K562 (cell line): ENCODE measurements at regions not wholly inside any gene's neighbourhood (a gene's known extent, or its start where the extent isn't known, plus 50 kb on each side); places are given as distances from the start of the nearest gene placed in this dataset.

Experiments
- ATF7 ChIP-seq: fragments of 450-650 bp; IDR thresholded peaks from 2 replicates; pipeline ENCODE4 v1.7.1; 2014; ENCODE audit warnings: mild to moderate bottlenecking, moderate library complexity
- CEBPB ChIP-seq: fragments of 450-650 bp; IDR thresholded peaks from 2 replicates; pipeline ENCODE4 v1.6.1; 2016; ENCODE audit warnings: missing genetic modification characterization, missing compliant biosample characterization
- MED1 ChIP-seq: sonication (generic); formaldehyde crosslinking; IDR thresholded peaks from 2 replicates; pipeline ENCODE4 v1.8.1; 2023; ENCODE audit warnings: missing genetic modification reagents, borderline replicate concordance
- NR2C1 ChIP-seq, 2 experiments: fragments of 450-650 bp; IDR thresholded peaks; 2 replicates each; pipeline ENCODE4 v1.6.1; 2017; ENCODE audit warnings: mild to moderate bottlenecking in 2 of 2, antibody characterized with exemption in 1 of 2, inconsistent platforms in 1 of 2, missing compliant biosample characterization in 1 of 2, missing genetic modification characterization in 1 of 2
- RBM39 ChIP-seq: fragments of 200-400 bp; formaldehyde crosslinking; optimal IDR thresholded peaks from 2 replicates; pipeline ENCODE3; 2018; ENCODE audit warnings: low read depth, low read length
- ZNF75A ChIP-seq: fragments of 450-650 bp; formaldehyde crosslinking; IDR thresholded peaks from 2 replicates; pipeline ENCODE4 v1.4.0; 2020; ENCODE audit warnings: mild to moderate bottlenecking
- TF ChIP-seq, protein P1 (sequence below): fragments of 150-350 bp; conservative IDR thresholded peaks from 2 replicates; pipeline ENCODE4 v1.6.1; 2014; ENCODE audit warnings: low read length
- TF ChIP-seq, protein P2 (sequence below): sonication (generic); formaldehyde crosslinking; IDR thresholded peaks from 2 replicates; pipeline ENCODE4 v1.9.0; 2022; ENCODE audit warnings: mild to moderate bottlenecking, missing genetic modification reagents
- TF ChIP-seq, protein P3 (sequence below), 2 experiments: fragments of 450-650 bp; IDR thresholded peaks; 2 replicates each; pipeline ENCODE4 v1.6.1; 2016

DNA sequence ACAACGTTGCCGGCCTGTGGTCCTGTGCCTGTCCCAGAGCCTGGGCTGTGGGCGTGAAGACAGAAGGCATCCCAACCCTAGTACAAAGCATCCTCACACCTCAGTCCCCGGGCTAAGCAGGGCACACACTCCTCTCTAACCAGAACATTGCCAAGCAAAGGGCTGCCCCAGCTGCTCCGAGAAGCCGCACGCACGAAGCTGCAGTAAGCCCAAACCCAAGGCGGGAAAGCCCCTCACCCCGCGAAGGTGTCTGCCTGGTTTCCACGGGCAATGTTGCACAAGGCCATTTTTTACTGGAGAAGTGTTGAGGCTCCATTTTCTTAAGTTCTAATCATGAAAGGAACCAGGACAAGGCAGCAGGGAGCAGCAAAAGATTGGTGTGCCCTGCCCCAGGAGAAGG, 519.0 kb downstream of the NPHP4 start (continued):
- TF ChIP-seq, protein P1, sequence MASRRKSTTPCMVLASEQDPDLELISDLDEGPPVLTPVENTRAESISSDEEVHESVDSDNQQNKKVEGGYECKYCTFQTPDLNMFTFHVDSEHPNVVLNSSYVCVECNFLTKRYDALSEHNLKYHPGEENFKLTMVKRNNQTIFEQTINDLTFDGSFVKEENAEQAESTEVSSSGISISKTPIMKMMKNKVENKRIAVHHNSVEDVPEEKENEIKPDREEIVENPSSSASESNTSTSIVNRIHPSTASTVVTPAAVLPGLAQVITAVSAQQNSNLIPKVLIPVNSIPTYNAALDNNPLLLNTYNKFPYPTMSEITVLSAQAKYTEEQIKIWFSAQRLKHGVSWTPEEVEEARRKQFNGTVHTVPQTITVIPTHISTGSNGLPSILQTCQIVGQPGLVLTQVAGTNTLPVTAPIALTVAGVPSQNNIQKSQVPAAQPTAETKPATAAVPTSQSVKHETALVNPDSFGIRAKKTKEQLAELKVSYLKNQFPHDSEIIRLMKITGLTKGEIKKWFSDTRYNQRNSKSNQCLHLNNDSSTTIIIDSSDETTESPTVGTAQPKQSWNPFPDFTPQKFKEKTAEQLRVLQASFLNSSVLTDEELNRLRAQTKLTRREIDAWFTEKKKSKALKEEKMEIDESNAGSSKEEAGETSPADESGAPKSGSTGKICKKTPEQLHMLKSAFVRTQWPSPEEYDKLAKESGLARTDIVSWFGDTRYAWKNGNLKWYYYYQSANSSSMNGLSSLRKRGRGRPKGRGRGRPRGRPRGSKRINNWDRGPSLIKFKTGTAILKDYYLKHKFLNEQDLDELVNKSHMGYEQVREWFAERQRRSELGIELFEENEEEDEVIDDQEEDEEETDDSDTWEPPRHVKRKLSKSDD, result no peak
- TF ChIP-seq, protein P2, sequence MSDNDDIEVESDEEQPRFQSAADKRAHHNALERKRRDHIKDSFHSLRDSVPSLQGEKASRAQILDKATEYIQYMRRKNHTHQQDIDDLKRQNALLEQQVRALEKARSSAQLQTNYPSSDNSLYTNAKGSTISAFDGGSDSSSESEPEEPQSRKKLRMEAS (CRISPR knock-in tag), result no peak
- no peak for TF ChIP-seq CEBPB (tag)
- TF ChIP-seq, protein P3, sequence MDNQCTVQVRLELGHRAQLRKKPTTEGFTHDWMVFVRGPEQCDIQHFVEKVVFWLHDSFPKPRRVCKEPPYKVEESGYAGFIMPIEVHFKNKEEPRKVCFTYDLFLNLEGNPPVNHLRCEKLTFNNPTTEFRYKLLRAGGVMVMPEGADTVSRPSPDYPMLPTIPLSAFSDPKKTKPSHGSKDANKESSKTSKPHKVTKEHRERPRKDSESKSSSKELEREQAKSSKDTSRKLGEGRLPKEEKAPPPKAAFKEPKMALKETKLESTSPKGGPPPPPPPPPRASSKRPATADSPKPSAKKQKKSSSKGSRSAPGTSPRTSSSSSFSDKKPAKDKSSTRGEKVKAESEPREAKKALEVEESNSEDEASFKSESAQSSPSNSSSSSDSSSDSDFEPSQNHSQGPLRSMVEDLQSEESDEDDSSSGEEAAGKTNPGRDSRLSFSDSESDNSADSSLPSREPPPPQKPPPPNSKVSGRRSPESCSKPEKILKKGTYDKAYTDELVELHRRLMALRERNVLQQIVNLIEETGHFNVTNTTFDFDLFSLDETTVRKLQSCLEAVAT (IDR thresholded peaks at IDR 0.05), result no peak
- TF ChIP-seq ATF7, result no peak
- no peak for TF ChIP-seq ZNF75A (CRISPR knock-in tag)
- TF ChIP-seq NR2C1 (IDR thresholded peaks at IDR 0.05), result no peak
- no peak for TF ChIP-seq NR2C1 (tag; IDR thresholded peaks at IDR 0.05)
- TF ChIP-seq MED1, result no peak
- TF ChIP-seq RBM39, result no peak
